Keratinocyte (primary cell): ENCODE measurements at regions not wholly inside any gene's neighbourhood (a gene's known extent, or its start where the extent isn't known, plus 50 kb on each side); places are given as distances from the start of the nearest gene placed in this dataset.

Experiments
- DNase-seq: peaks from one replicate; pipeline ENCODE4 v3.0.0-alpha.2; 2011; ENCODE audit warnings: low read depth, missing footprints, low spot score
- FAIRE-seq: peaks from 2 replicates; lab custom pipeline; 2011; peaks lifted over from hg19 to GRCh38; lab: Jason Lieb, UNC
- H2AFZ ChIP-seq: 2 replicates; pipeline ENCODE4 v1.6.0; 2012; ENCODE audit warnings: low read length, control low read depth, inconsistent platforms; ENCODE audit not compliant: control insufficient read depth
- H3K27ac ChIP-seq: 2 replicates; pipeline ENCODE4 v1.5.1; 2011; ENCODE audit warnings: low read length; ENCODE audit not compliant: control insufficient read depth, insufficient read depth
- H3K27me3 ChIP-seq: 3 replicates; pipeline ENCODE4 v1.6.0; 2011; ENCODE audit warnings: low read length; ENCODE audit not compliant: control insufficient read depth, insufficient read depth; ENCODE audit errors: extremely low read depth
- H3K36me3 ChIP-seq, 2 experiments: 2 replicates in 1 of 2; 3 replicates in 1 of 2; pipeline ENCODE4 v1.5.1; 2011; ENCODE audit warnings: low read length in 2 of 2, mild to moderate bottlenecking in 1 of 2; ENCODE audit not compliant: control insufficient read depth in 2 of 2, insufficient read depth in 2 of 2; ENCODE audit errors: extremely low read depth in 1 of 2
- H3K4me1 ChIP-seq: 3 replicates; pipeline ENCODE4 v1.5.1; 2011; ENCODE audit warnings: low read length; ENCODE audit not compliant: control insufficient read depth, insufficient read depth; ENCODE audit errors: extremely low read depth
- H3K4me2 ChIP-seq: 3 replicates; pipeline ENCODE4 v1.6.0; 2011; ENCODE audit warnings: low read depth, low read length; ENCODE audit not compliant: control insufficient read depth, insufficient read depth; ENCODE audit errors: extremely low read depth
- H3K4me3 ChIP-seq, 3 experiments: fragments of 200-600 bp in 1 of 3; sonication (generic) in 1 of 3; 2 replicates in 2 of 3; 3 replicates in 1 of 3; pipeline ENCODE4 v1.5.1; 2011 to 2016; ENCODE audit warnings: low read length in 3 of 3, mild to moderate bottlenecking in 3 of 3, control low read depth in 2 of 3, inconsistent platforms in 1 of 3, low read depth in 1 of 3, mixed read lengths in 1 of 3, mixed run types in 1 of 3, moderate library complexity in 1 of 3; ENCODE audit not compliant: control insufficient read depth in 2 of 3, insufficient read depth in 2 of 3; ENCODE audit errors: extremely low read depth in 1 of 3
- H3K79me2 ChIP-seq: 2 replicates; pipeline ENCODE4 v1.6.0; 2012; ENCODE audit warnings: low read length; ENCODE audit not compliant: control insufficient read depth, insufficient read depth
- H3K9ac ChIP-seq: 3 replicates; pipeline ENCODE4 v1.6.0; 2011; ENCODE audit warnings: low read length; ENCODE audit not compliant: control insufficient read depth, insufficient read depth; ENCODE audit errors: extremely low read depth
- H3K9me1 ChIP-seq: 3 replicates; pipeline ENCODE4 v1.6.0; 2011; ENCODE audit warnings: low read length; ENCODE audit not compliant: control insufficient read depth, insufficient read depth; ENCODE audit errors: extremely low read depth
- H3K9me3 ChIP-seq: 2 replicates; pipeline ENCODE4 v1.5.1; 2012; ENCODE audit warnings: low read depth, low read length; ENCODE audit not compliant: control insufficient read depth
- H4K20me1 ChIP-seq: 3 replicates; pipeline ENCODE4 v1.6.0; 2011; ENCODE audit warnings: low read length; ENCODE audit not compliant: control insufficient read depth, insufficient read depth; ENCODE audit errors: extremely low read depth
- EZH2 ChIP-seq: IDR thresholded peaks from one replicate; pipeline ENCODE4 v1.6.1; 2012; ENCODE audit warnings: inconsistent platforms, mild to moderate bottlenecking, low read length, moderate library complexity
- dilution Hi-C: fragments of 300-500 bp; cut with MboI; formaldehyde crosslinking; loops from one replicate; pipeline ENCODE4 v1.7.0; 2020; ENCODE audit warnings: low sequenced_read_pairs; ENCODE audit not compliant: extremely low pct_ligation_motif_present
- TF ChIP-seq, protein P1 (sequence below), 3 experiments: IDR thresholded peaks in 1 of 3; conservative IDR thresholded peaks in 1 of 3; optimal IDR thresholded peaks in 1 of 3; 2 replicates in 2 of 3; 3 replicates in 1 of 3; pipeline versions ENCODE3 to v1.5.1; 2011; ENCODE audit warnings: low read length in 3 of 3, mild to moderate bottlenecking in 3 of 3, moderate library complexity in 2 of 3, control low read depth in 1 of 3, inconsistent platforms in 1 of 3; ENCODE audit not compliant: insufficient read depth in 2 of 3; ENCODE audit errors: extremely low read depth in 1 of 3

- Histone ChIP-seq H3K4me3 (no peak overlapping the region), H3K9me1 (no peaks in the 10 kb centered on the region), H3K27ac (no peak overlapping the region), H3K4me1 (no peaks in the 10 kb centered on the region), H3K9ac (no peak overlapping the region), H3K36me3 (no peaks in the 10 kb centered on the region), H4K20me1 (no peaks in the 10 kb centered on the region), H3K4me2 (no peak overlapping the region), H3K27me3 (no peaks in the 10 kb centered on the region), H3K79me2 (no peaks in the 10 kb centered on the region), H2AFZ (no peak overlapping the region), H3K9me3 (no peaks in the 10 kb centered on the region)
- dilution Hi-C loops, result no loop called here
- DNase-seq, result no peak
- no peak for TF ChIP-seq EZH2
- TF ChIP-seq, protein P1, sequence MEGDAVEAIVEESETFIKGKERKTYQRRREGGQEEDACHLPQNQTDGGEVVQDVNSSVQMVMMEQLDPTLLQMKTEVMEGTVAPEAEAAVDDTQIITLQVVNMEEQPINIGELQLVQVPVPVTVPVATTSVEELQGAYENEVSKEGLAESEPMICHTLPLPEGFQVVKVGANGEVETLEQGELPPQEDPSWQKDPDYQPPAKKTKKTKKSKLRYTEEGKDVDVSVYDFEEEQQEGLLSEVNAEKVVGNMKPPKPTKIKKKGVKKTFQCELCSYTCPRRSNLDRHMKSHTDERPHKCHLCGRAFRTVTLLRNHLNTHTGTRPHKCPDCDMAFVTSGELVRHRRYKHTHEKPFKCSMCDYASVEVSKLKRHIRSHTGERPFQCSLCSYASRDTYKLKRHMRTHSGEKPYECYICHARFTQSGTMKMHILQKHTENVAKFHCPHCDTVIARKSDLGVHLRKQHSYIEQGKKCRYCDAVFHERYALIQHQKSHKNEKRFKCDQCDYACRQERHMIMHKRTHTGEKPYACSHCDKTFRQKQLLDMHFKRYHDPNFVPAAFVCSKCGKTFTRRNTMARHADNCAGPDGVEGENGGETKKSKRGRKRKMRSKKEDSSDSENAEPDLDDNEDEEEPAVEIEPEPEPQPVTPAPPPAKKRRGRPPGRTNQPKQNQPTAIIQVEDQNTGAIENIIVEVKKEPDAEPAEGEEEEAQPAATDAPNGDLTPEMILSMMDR (optimal IDR thresholded peaks at IDR 0.05 in 1 of 3, IDR thresholded peaks at IDR 0.05 in 1 of 3, conservative IDR thresholded peaks at IDR 0.05 in 1 of 3; ENCODE audit: extremely low read depth in 1 of 3, insufficient read depth in 2 of 3, low read length in 3 of 3), result no peak
- no peak for FAIRE-seq
Measured at GRCh38 chr9:104416470-104416869, 87.6 kb upstream of the OR13F1 start.

- no peak overlapping the region for H3K9ac ChIP-seq
- no peaks in the 10 kb centered on the region for H3K27me3 ChIP-seq
- H3K9me1 ChIP-seq, result no peaks in the 10 kb centered on the region
- no peaks in the 10 kb centered on the region for H3K36me3 ChIP-seq
- H3K4me1 ChIP-seq, result no peaks in the 10 kb centered on the region
- H3K9me3 ChIP-seq, result no peaks in the 10 kb centered on the region
- FAIRE-seq (no peak), DNase-seq (no peak)
- no peak overlapping the region for H3K4me2 ChIP-seq
- no peak overlapping the region for H3K27ac ChIP-seq
- TF ChIP-seq, protein P1 (optimal IDR thresholded peaks at IDR 0.05 in 1 of 3, IDR thresholded peaks at IDR 0.05 in 1 of 3, conservative IDR thresholded peaks at IDR 0.05 in 1 of 3; ENCODE audit: extremely low read depth in 1 of 3, insufficient read depth in 2 of 3, low read length in 3 of 3), result no peak
- TF ChIP-seq EZH2, result no peak
- H3K4me3 ChIP-seq, result no peak overlapping the region
- no peak overlapping the region for H2AFZ ChIP-seq
- H3K79me2 ChIP-seq, result no peaks in the 10 kb centered on the region
- no peaks in the 10 kb centered on the region for H4K20me1 ChIP-seq
- dilution Hi-C loops, result no loop called here
Measured at GRCh38 chr9:104417296-104417695, 86.8 kb upstream of the OR13F1 start.
